Mucosa of stomach (tissue), 1 donor: ENCODE measurements at regions not wholly inside any gene's neighbourhood (a gene's known extent, or its start where the extent isn't known, plus 50 kb on each side); places are given as distances from the start of the nearest gene placed in this dataset.

ENCODE experiments used
- H3K27me3 ChIP-seq: one replicate; pipeline ENCODE4 v1.7.0; 2013; ENCODE audit warnings: mild to moderate bottlenecking, low read length; ENCODE audit not compliant: control insufficient read depth, insufficient read depth
- H3K36me3 ChIP-seq: one replicate; pipeline ENCODE4 v1.7.0; 2013; ENCODE audit warnings: low read length; ENCODE audit not compliant: control insufficient read depth, insufficient read depth
- H3K4me1 ChIP-seq: one replicate; pipeline ENCODE4 v1.7.0; 2013; ENCODE audit warnings: mild to moderate bottlenecking, low read length; ENCODE audit not compliant: control insufficient read depth, insufficient read depth
- H3K4me3 ChIP-seq: one replicate; pipeline ENCODE4 v1.7.0; 2013; ENCODE audit warnings: low read length
- H3K9ac ChIP-seq: one replicate; pipeline ENCODE4 v1.7.0; 2013; ENCODE audit warnings: mild to moderate bottlenecking, low read length, moderate library complexity
- H3K9me3 ChIP-seq: one replicate; pipeline ENCODE4 v1.7.0; 2013; ENCODE audit warnings: mild to moderate bottlenecking, low read length, moderate library complexity; ENCODE audit not compliant: control insufficient read depth
- donor health status: Pancreatic carcinoma.

- Histone ChIP-seq H3K36me3 (no peaks in the 10 kb centered on the region), H3K9me3 (no peaks in the 10 kb centered on the region), H3K4me1 (no peaks in the 10 kb centered on the region), H3K27me3 (no peaks in the 10 kb centered on the region), H3K4me3 (no peak overlapping the region), H3K9ac (no peak overlapping the region)
Observed at GRCh38 chr1:221794079-221794670, 52.3 kb upstream of the DUSP10 start.

- Histone ChIP-seq H3K27me3 (no peaks in the 10 kb centered on the region), H3K36me3 (no peaks in the 10 kb centered on the region), H3K4me1 (no peaks in the 10 kb centered on the region), H3K9ac (no peak overlapping the region), H3K9me3 (no peaks in the 10 kb centered on the region), H3K4me3 (no peak overlapping the region)
Observed at GRCh38 chr1:221793439-221794078, 51.7 kb upstream of the DUSP10 start.

GRCh38 chr1:221791846-221792245, 50.0 kb upstream of the DUSP10 start:
- Histone ChIP-seq H3K27me3 (no peaks in the 10 kb centered on the region), H3K36me3 (no peaks in the 10 kb centered on the region), H3K4me3 (no peak overlapping the region), H3K9ac (no peak overlapping the region), H3K4me1 (no peaks in the 10 kb centered on the region), H3K9me3 (no peaks in the 10 kb centered on the region)
